MCF 10A (cell line): ENCODE measurements at regions not wholly inside any gene's neighbourhood (a gene's known extent, or its start where the extent isn't known, plus 50 kb on each side); places are given as distances from the start of the nearest gene placed in this dataset.
A peak's percentile ranks its signal among the peaks of the same experiment; 100 is the strongest.
"Not testable (repeated sequence)": the region's sequence is repeated elsewhere in the genome, so short reads cannot be mapped to it uniquely, and the experiment has no call there.

ENCODE experiments used
- BruUV-seq: library from RNA; stranded (reverse); fragments of 400-500 nt; replicated peaks from 2 replicates; lab custom pipeline; 2021; lab: Mats Ljungman, UMichigan
- CTCF ChIA-PET: fragments of 300-600 bp; sonication (Branson Sonifier 250); formaldehyde crosslinking; extraction: SDS; loops from one replicate; lab custom pipeline; 2021; ENCODE audit warnings: antibody characterized with exemption, inconsistent platforms; lab: Yijun Ruan, JAX
- POLR2A ChIA-PET: fragments of 300-600, 350-650 bp; sonication (Branson Sonifier 250); formaldehyde crosslinking; extraction: SDS; loops from one replicate; lab custom pipeline; 2020; ENCODE audit warnings: antibody characterized with exemption, inconsistent platforms; lab: Yijun Ruan, JAX
- DNase-seq: peaks from one replicate; pipeline ENCODE4 v3.0.0-alpha.2; 2018; ENCODE audit not compliant: unreplicated experiment
- H3K27ac Mint-ChIP-seq: one replicate; pipeline ENCODE4 v1.8.0; 2022; ENCODE audit warnings: mild to moderate bottlenecking, low read depth, mixed read lengths; ENCODE audit not compliant: unreplicated experiment
- H3K27me3 Mint-ChIP-seq: one replicate; pipeline ENCODE4 v1.8.0; 2022; ENCODE audit warnings: mixed read lengths; ENCODE audit not compliant: insufficient read depth, unreplicated experiment
- H3K36me3 Mint-ChIP-seq: one replicate; pipeline ENCODE4 v1.8.0; 2022; ENCODE audit warnings: mild to moderate bottlenecking, moderate library complexity, mixed read lengths; ENCODE audit not compliant: insufficient read depth, unreplicated experiment
- H3K4me1 Mint-ChIP-seq: one replicate; pipeline ENCODE4 v1.8.0; 2022; ENCODE audit warnings: mixed read lengths; ENCODE audit not compliant: insufficient read depth, unreplicated experiment
- H3K4me3 Mint-ChIP-seq: one replicate; pipeline ENCODE4 v1.8.0; 2022; ENCODE audit warnings: mild to moderate bottlenecking, moderate library complexity, mixed read lengths; ENCODE audit not compliant: unreplicated experiment
- H3K9me3 Mint-ChIP-seq: one replicate; pipeline ENCODE4 v1.8.0; 2022; ENCODE audit warnings: mixed read lengths; ENCODE audit not compliant: unreplicated experiment
- CTCF ChIP-seq: fragments of 200-600 bp; IDR thresholded peaks from one replicate; pipeline ENCODE4 v1.8.0; 2022; ENCODE audit warnings: antibody characterized with exemption, mild to moderate bottlenecking; ENCODE audit not compliant: unreplicated experiment
- intact Hi-C: fragments of 100-400 bp; cut with micrococcal nuclease; formaldehyde crosslinking; loops from 2 replicates; pipeline ENCODE4 v1.14.1; 2022

- H3K9me3 Mint-ChIP-seq: no peaks in the 10 kb centered on the region
- intact Hi-C loops: no loop called here
- H3K4me3 Mint-ChIP-seq: no peak overlapping the region
- ChIA-PET CTCF (interaction anchor here (0.7 to 0.9 kb wide), 3 partner anchors 10 to 536 kb away, joined by 3 to 5 read pairs (median 4); no protein-coding TSS in a partner anchor), POLR2A (interaction anchor here (0.7 to 1.3 kb wide), 2 partner anchors 23 to 115 kb away, joined by 3 read pairs; no protein-coding TSS in a partner anchor)
- DNase-seq: peak; percentile 9
- TF ChIP-seq CTCF: no peak
- BruUV-seq: no TSS peak
- H3K4me1 Mint-ChIP-seq: no peaks in the 10 kb centered on the region
- no peak overlapping the region for H3K27ac Mint-ChIP-seq
- H3K36me3 Mint-ChIP-seq: no peaks in the 10 kb centered on the region
- H3K27me3 Mint-ChIP-seq: no peaks in the 10 kb centered on the region
Observed at GRCh38 chr3:189419683-189420082, 211.5 kb upstream of the TP63 start.

DNA sequence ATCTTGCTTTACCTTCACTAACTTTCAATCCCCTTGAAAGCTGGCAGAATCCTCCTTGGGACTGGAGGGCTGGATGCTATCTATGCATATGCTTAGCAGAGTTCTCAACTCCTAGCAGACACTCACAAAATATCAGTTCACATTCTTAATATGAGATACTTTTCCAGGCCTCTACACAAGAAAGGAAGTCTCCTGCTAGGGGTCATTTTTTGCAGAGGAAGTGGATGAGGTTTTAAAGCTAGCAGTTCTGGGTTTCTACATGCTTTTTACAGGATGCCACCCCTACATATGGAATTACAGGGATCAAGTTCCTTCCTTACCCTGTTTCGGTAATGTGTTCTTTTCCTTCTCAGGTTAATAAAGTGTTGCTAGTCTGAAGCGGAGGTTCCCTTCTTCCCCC is 206.3 kb upstream of the TP63 start:
- Mint-ChIP-seq H3K36me3 (no peaks in the 10 kb centered on the region), H3K27me3 (no peaks in the 10 kb centered on the region), H3K4me3 (no peak overlapping the region), H3K27ac (no peak overlapping the region), H3K4me1 (peaks cover 8% of the 10 kb centered on the region), H3K9me3 (no peaks in the 10 kb centered on the region)
- CTCF ChIA-PET: interaction anchor here (0.7 kb wide), 1 partner anchor 31 kb away, joined by 3 read pairs; no protein-coding TSS in a partner anchor
- POLR2A ChIA-PET: interaction anchor here (0.6 to 1.4 kb wide), 2 partner anchors 13 to 64 kb away, joined by 3 to 6 read pairs; no protein-coding TSS in a partner anchor
- intact Hi-C loops: no loop called here
- DNase-seq: no peak
- BruUV-seq: no TSS peak
- no peak for TF ChIP-seq CTCF

DNA sequence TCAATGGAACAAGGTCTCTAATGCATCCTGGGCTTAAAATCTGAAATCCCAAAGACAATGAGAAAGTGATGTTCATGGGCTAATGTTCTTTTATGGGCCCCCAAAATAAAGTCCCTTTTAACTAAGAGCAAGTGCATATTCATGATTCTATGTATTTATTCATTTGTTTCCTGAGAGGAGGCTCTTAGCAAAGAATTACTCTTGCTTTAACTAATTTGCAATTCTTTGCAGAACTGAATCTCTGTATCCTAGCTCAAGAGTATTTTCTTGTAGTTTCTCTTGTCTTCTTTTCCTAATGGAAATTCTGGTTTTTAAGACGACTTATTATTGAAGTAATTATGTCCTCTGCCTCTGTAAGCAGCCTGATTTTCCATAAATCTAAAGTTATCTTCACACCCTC is 202.2 kb upstream of the TP63 start:
- ChIA-PET POLR2A (interaction anchor here (1.3 kb wide), 1 partner anchor 84 kb away, joined by 4 read pairs; no protein-coding TSS in a partner anchor), CTCF (no interaction called here)
- no peak overlapping the region for H3K27ac Mint-ChIP-seq
- H3K9me3 Mint-ChIP-seq: no peaks in the 10 kb centered on the region
- DNase-seq: no peak
- H3K27me3 Mint-ChIP-seq: no peaks in the 10 kb centered on the region
- H3K4me1 Mint-ChIP-seq: peaks cover 13% of the 10 kb centered on the region
- H3K4me3 Mint-ChIP-seq: no peak overlapping the region
- BruUV-seq: no TSS peak
- no peaks in the 10 kb centered on the region for H3K36me3 Mint-ChIP-seq
- intact Hi-C loops: no loop called here
- no peak for TF ChIP-seq CTCF

GRCh38 chr3:189430166-189430565 is 201.0 kb upstream of the TP63 start:
- Mint-ChIP-seq H3K4me3 (no peak overlapping the region), H3K27ac (no peak overlapping the region), H3K9me3 (no peaks in the 10 kb centered on the region), H3K4me1 (peaks cover 13% of the 10 kb centered on the region), H3K36me3 (no peaks in the 10 kb centered on the region), H3K27me3 (no peaks in the 10 kb centered on the region)
- DNase-seq: no peak
- TF ChIP-seq CTCF: no peak
- BruUV-seq: no TSS peak
- intact Hi-C loops: no loop called here
- CTCF ChIA-PET: no interaction called here
- POLR2A ChIA-PET: interaction anchor here (0.6 kb wide), 2 partner anchors 26 to 418 kb away, joined by 3 read pairs; no protein-coding TSS in a partner anchor

DNA sequence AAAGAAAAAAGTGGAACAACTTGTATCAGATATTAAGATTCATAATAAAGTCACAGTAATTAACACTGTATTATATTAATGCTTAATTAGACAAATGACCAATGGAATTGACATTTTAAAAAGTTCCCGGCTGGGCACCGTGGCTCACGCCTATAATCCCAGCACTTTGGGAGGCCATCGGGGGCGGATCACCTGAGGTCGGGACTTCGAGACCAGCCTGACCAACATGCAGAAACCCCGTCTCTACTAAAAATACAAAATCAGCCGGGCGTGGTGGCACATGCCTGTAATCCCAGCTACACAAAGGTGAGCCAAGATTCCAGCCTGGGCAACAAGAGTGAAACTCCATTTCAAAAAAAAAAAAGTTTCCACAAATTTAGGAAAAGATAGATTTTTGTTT is 188.9 kb upstream of the TP63 start:
- H3K4me3 Mint-ChIP-seq, H3K27me3 Mint-ChIP-seq, BruUV-seq, H3K4me1 Mint-ChIP-seq, H3K36me3 Mint-ChIP-seq, intact Hi-C loops, DNase-seq, H3K9me3 Mint-ChIP-seq, H3K27ac Mint-ChIP-seq: not testable (repeated sequence)
- ChIA-PET CTCF (interaction anchor here (0.8 kb wide), 1 partner anchor 10 kb away, joined by 4 read pairs; no protein-coding TSS in a partner anchor), POLR2A (interaction anchor here (0.6 to 0.7 kb wide), 2 partner anchors 86 to 336 kb away, joined by 3 to 5 read pairs; no protein-coding TSS in a partner anchor)
